Psoas muscle (tissue), 7 donors: ENCODE measurements at regions not wholly inside any gene's neighbourhood (a gene's known extent, or its start where the extent isn't known, plus 50 kb on each side); places are given as distances from the start of the nearest gene placed in this dataset.
A peak's percentile ranks its signal among the peaks of the same experiment; 100 is the strongest.

Experiments used
- ATAC-seq, 4 donors: fragments of 200-7000 bp; cut with Tn5 transposase; one replicate each; pipeline ENCODE4 v1.9.1; 2020; ENCODE audit warnings: moderate library complexity in 3 of 4, mild to moderate bottlenecking in 2 of 4
- DNase-seq, 2 donors: peaks; one replicate each; pipeline ENCODE4 v3.0.0-alpha.2; 2020
- H3K27ac ChIP-seq: fragments of 200-600 bp; one replicate; pipeline ENCODE4 v1.8.0; 2022
- H3K27me3 ChIP-seq, 3 donors: fragments of 200-600 bp in 1 of 3; one replicate each; pipeline versions ENCODE4 v1.6.1 to v1.8.0; 2013 to 2022; ENCODE audit warnings: low read length in 2 of 3, mild to moderate bottlenecking in 2 of 3, moderate library complexity in 1 of 3; ENCODE audit not compliant: insufficient read depth in 3 of 3
- H3K36me3 ChIP-seq, 2 donors: fragments of 200-600 bp in 1 of 2; one replicate each; pipeline versions ENCODE4 v1.6.1 to v1.8.0; 2013 to 2022; ENCODE audit warnings: low read depth in 1 of 2, mild to moderate bottlenecking in 1 of 2, moderate library complexity in 1 of 2; ENCODE audit not compliant: insufficient read depth in 1 of 2
- H3K4me1 ChIP-seq: fragments of 200-600 bp; one replicate; pipeline ENCODE4 v1.8.0; 2022
- H3K4me3 ChIP-seq: fragments of 200-600 bp; one replicate; pipeline ENCODE4 v1.8.0; 2022; ENCODE audit warnings: mild to moderate bottlenecking
- H3K9me3 ChIP-seq: fragments of 200-600 bp; one replicate; pipeline ENCODE4 v1.8.0; 2022
- CTCF ChIP-seq: fragments of 200-600 bp; IDR thresholded peaks from one replicate; pipeline ENCODE4 v1.8.0; 2022; ENCODE audit warnings: antibody characterized with exemption
- WGBS, 3 donors: extraction: QIAGEN DNeasy Blood & Tissue Kit; methylation state at CpG; one replicate each; pipeline versions ENCODE4 v1.1.6 to v1.1.7; 2013; 5-methylcytosine and 5-hydroxymethylcytosine counted together
- intact Hi-C, 2 donors: fragments of 100-400 bp; cut with DNase I; formaldehyde crosslinking; loops; one replicate each; pipeline versions ENCODE4 v1.11.0 to v1.14.2; 2022
- donor health status: healthy with polysubstance abuse.
- donor health status: DM: no; HTN: no; CAD: no; lungs with moderate emphysema.
- donor health status: Bipolar disorder and iron deficiency.
- donor health status: healthy.
- donor health status: DM: yes; HTN: yes; CAD: no.
- donor health status: DM: no; HTN: no; CAD: no.
- donor health status: DM: yes; HTN: yes; CAD: no.

GRCh38 chr6:134740473-134741199 is 209.3 kb downstream of the ALDH8A1 start:
- H3K4me1 ChIP-seq: peaks cover 8% of the 10 kb centered on the region
- ATAC-seq (peak in 1 of 4 donors; percentile 22), DNase-seq (no peak)
- no peaks in the 10 kb centered on the region for H3K9me3 ChIP-seq
- intact Hi-C loops: loop anchor here in 1 of 2 donors (2.0 kb wide), 1 partner anchor 74 kb away; no protein-coding TSS in a partner anchor
- H3K27me3 ChIP-seq: no peaks in the 10 kb centered on the region
- H3K4me3 ChIP-seq: peak overlapping the region; percentile 19
- H3K36me3 ChIP-seq: no peaks in the 10 kb centered on the region
- no peak for TF ChIP-seq CTCF
- 67 to 71% (median 70%) methylated on average over 5 of the region's 5 CpGs for WGBS, 3 donors
- H3K27ac ChIP-seq: no peak overlapping the region

GRCh38 chr6:134740027-134740373 is 209.9 kb downstream of the ALDH8A1 start:
- no peak overlapping the region for H3K27ac ChIP-seq
- WGBS, 3 donors: 34 to 54% (median 39%) methylated on average over 5 of the region's 5 CpGs
- H3K4me1 ChIP-seq: peaks cover 8% of the 10 kb centered on the region
- ATAC-seq: no peak
- intact Hi-C loops: loop anchor here in 1 of 2 donors (2.0 kb wide), 1 partner anchor 75 kb away; no protein-coding TSS in a partner anchor
- H3K36me3 ChIP-seq: no peaks in the 10 kb centered on the region
- no peaks in the 10 kb centered on the region for H3K27me3 ChIP-seq
- H3K4me3 ChIP-seq: no peak overlapping the region
- H3K9me3 ChIP-seq: no peaks in the 10 kb centered on the region
- TF ChIP-seq CTCF: no peak
- no peak for DNase-seq

GRCh38 chr6:134739299-134740026 is 210.4 kb downstream of the ALDH8A1 start:
- Histone ChIP-seq H3K9me3 (no peaks in the 10 kb centered on the region), H3K4me1 (peaks cover 8% of the 10 kb centered on the region), H3K27me3 (no peaks in the 10 kb centered on the region), H3K27ac (no peak overlapping the region), H3K36me3 (no peaks in the 10 kb centered on the region), H3K4me3 (no peak overlapping the region)
- ATAC-seq (peak; percentile 52 to 73 (median 58)), DNase-seq (no peak)
- no peak for TF ChIP-seq CTCF
- WGBS, 3 donors: 36 to 46% (median 39%) methylated on average over 6 of the region's 6 CpGs
- intact Hi-C loops: loop anchor here in 1 of 2 donors (2.0 kb wide), 1 partner anchor 75 kb away; no protein-coding TSS in a partner anchor

- H3K27me3 ChIP-seq: no peaks in the 10 kb centered on the region
- 36 to 66% (median 60%) methylated on average over 1 of the region's 1 CpG for WGBS, 3 donors
- H3K9me3 ChIP-seq: no peaks in the 10 kb centered on the region
- H3K27ac ChIP-seq: no peak overlapping the region
- intact Hi-C loops: no loop called here
- DNase-seq (no peak), ATAC-seq (no peak)
- peaks cover 8% of the 10 kb centered on the region for H3K4me1 ChIP-seq
- H3K36me3 ChIP-seq: no peaks in the 10 kb centered on the region
- TF ChIP-seq CTCF: no peak
- no peak overlapping the region for H3K4me3 ChIP-seq
Observed at GRCh38 chr6:134738211-134738885, 211.6 kb downstream of the ALDH8A1 start.
